Calu3 (cell line): ENCODE measurements at regions not wholly inside any gene's neighbourhood (a gene's known extent, or its start where the extent isn't known, plus 50 kb on each side); places are given as distances from the start of the nearest gene placed in this dataset.

Experiments
- BruUV-seq: library from RNA; stranded (reverse); fragments of 400-500 nt; replicated peaks from 2 replicates; lab custom pipeline; 2021; lab: Mats Ljungman, UMichigan
- CTCF ChIA-PET: fragments of 300-600 bp; sonication (Branson Sonifier 250); formaldehyde crosslinking; loops from one replicate; lab custom pipeline; 2022; ENCODE audit warnings: antibody characterized with exemption; lab: Charles Lee
- DNase-seq: peaks from one replicate; pipeline ENCODE4 v3.0.0; 2022
- H3K27ac Mint-ChIP-seq: one replicate; pipeline ENCODE4 v1.8.0; 2022; ENCODE audit warnings: mixed read lengths; ENCODE audit not compliant: unreplicated experiment
- H3K27me3 Mint-ChIP-seq: one replicate; pipeline ENCODE4 v1.8.0; 2022; ENCODE audit warnings: mixed read lengths; ENCODE audit not compliant: unreplicated experiment
- H3K36me3 Mint-ChIP-seq: one replicate; pipeline ENCODE4 v1.8.0; 2022; ENCODE audit warnings: mild to moderate bottlenecking, moderate library complexity, mixed read lengths; ENCODE audit not compliant: insufficient read depth, unreplicated experiment
- H3K4me1 Mint-ChIP-seq: one replicate; pipeline ENCODE4 v1.8.0; 2022; ENCODE audit warnings: mild to moderate bottlenecking, low read depth, mixed read lengths; ENCODE audit not compliant: unreplicated experiment
- H3K4me3 Mint-ChIP-seq: one replicate; pipeline ENCODE4 v1.8.0; 2022; ENCODE audit warnings: mild to moderate bottlenecking, low read depth, moderate library complexity, mixed read lengths; ENCODE audit not compliant: unreplicated experiment
- H3K9me3 Mint-ChIP-seq: one replicate; pipeline ENCODE4 v1.8.0; 2022; ENCODE audit warnings: low read depth, mixed read lengths; ENCODE audit not compliant: unreplicated experiment
- CTCF ChIP-seq: fragments of 200-600 bp; IDR thresholded peaks from one replicate; pipeline ENCODE4 v1.8.0; 2022; ENCODE audit warnings: antibody characterized with exemption; ENCODE audit not compliant: unreplicated experiment
- intact Hi-C: fragments of 100-400 bp; cut with micrococcal nuclease; formaldehyde crosslinking; loops from one replicate; pipeline ENCODE4 v1.10.0; 2022; ENCODE audit not compliant: unreplicated experiment

- peaks cover 19% of the 10 kb centered on the region for H3K27me3 Mint-ChIP-seq
- CTCF ChIA-PET, result no interaction called here
- H3K27ac Mint-ChIP-seq, result no peak overlapping the region
- H3K36me3 Mint-ChIP-seq, result no peaks in the 10 kb centered on the region
- H3K9me3 Mint-ChIP-seq, result no peaks in the 10 kb centered on the region
- intact Hi-C loops, result no loop called here
- no peak overlapping the region for H3K4me3 Mint-ChIP-seq
- DNase-seq, result no peak
- H3K4me1 Mint-ChIP-seq, result no peaks in the 10 kb centered on the region
- TF ChIP-seq CTCF, result no peak
- no TSS peak for BruUV-seq
Observed at GRCh38 chr2:65881592-65881991, 449.2 kb upstream of the SPRED2 start.

GRCh38 chr2:65880436-65880835, 448.0 kb upstream of the SPRED2 start:
- Mint-ChIP-seq H3K27me3 (peaks cover 8% of the 10 kb centered on the region), H3K36me3 (no peaks in the 10 kb centered on the region), H3K4me3 (no peak overlapping the region), H3K4me1 (no peaks in the 10 kb centered on the region), H3K27ac (no peak overlapping the region), H3K9me3 (no peaks in the 10 kb centered on the region)
- BruUV-seq, result no TSS peak
- no peak for TF ChIP-seq CTCF
- no peak for DNase-seq
- CTCF ChIA-PET, result interaction anchor here (0.7 kb wide), 1 partner anchor 33 kb away, joined by 3 read pairs; no protein-coding TSS in a partner anchor
- intact Hi-C loops, result no loop called here

- no peak overlapping the region for H3K4me3 Mint-ChIP-seq
- H3K27ac Mint-ChIP-seq, result no peak overlapping the region
- CTCF ChIA-PET, result interaction anchor here (1.7 kb wide), 1 partner anchor 11 kb away, joined by 3 read pairs; no protein-coding TSS in a partner anchor
- H3K27me3 Mint-ChIP-seq, result no peaks in the 10 kb centered on the region
- intact Hi-C loops, result no loop called here
- no peaks in the 10 kb centered on the region for H3K4me1 Mint-ChIP-seq
- H3K36me3 Mint-ChIP-seq, result no peaks in the 10 kb centered on the region
- DNase-seq, result no peak
- TF ChIP-seq CTCF, result no peak
- no peaks in the 10 kb centered on the region for H3K9me3 Mint-ChIP-seq
- no TSS peak for BruUV-seq
Observed at GRCh38 chr2:65878011-65878340, 445.6 kb upstream of the SPRED2 start.

GRCh38 chr2:65877331-65878010, 445.1 kb upstream of the SPRED2 start:
- no peaks in the 10 kb centered on the region for H3K9me3 Mint-ChIP-seq
- BruUV-seq, result no TSS peak
- H3K36me3 Mint-ChIP-seq, result no peaks in the 10 kb centered on the region
- no peaks in the 10 kb centered on the region for H3K27me3 Mint-ChIP-seq
- no peak overlapping the region for H3K4me3 Mint-ChIP-seq
- CTCF ChIA-PET, result interaction anchor here (1.7 kb wide), 1 partner anchor 11 kb away, joined by 3 read pairs; no protein-coding TSS in a partner anchor
- no peak for DNase-seq
- no peak overlapping the region for H3K27ac Mint-ChIP-seq
- intact Hi-C loops, result no loop called here
- H3K4me1 Mint-ChIP-seq, result no peaks in the 10 kb centered on the region
- no peak for TF ChIP-seq CTCF
